ENCODE measurements at regions not wholly inside any gene's neighbourhood (a gene's known extent, or its start where the extent isn't known, plus 50 kb on each side); places are given as distances from the start of the nearest gene placed in this dataset.
"Not testable (repeated sequence)": the region's sequence is repeated elsewhere in the genome, so short reads cannot be mapped to it uniquely, and the experiment has no call there.

DNA sequence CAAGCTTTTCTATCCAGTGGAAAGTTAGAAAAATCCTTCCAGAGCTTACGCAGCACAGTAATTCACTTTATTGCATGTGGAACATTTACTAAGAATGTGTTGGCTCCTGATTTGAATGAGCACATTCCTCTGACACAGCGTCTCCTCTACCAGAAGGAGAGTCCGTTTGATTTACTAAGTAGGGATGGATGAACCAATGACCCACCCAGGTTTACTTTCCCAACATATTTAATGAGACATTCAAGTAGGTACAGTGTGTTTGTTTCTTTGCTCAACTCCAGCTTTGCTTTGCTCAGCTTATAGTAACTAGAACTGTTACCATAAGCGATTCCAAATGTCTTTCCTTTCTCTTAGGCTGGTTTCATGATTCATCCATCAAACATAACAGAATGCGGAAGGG, 161.7 kb downstream of the SMARCA1 start:
- no peak for DNase-seq (ENCODE audit: low spot score)

DNA sequence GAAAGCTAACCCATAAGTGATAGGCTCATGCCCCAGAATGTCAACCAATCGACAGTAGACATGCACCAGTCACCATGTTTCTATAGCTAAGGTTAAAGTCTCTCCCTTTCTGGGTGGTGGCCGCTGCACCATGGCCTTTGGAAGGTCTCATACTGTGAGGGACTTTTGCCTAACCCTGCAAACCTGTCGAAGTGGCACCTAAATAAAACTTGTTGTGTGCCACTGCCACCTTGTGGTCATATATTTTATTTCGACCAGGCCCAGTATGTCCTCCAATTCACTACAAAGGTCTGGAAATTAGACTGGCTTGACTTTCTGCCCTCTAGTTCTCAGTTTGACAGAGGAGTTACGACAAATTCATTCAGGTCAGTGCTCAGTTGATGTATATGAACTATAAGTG, 163.1 kb downstream of the SMARCA1 start:
- DNase-seq (ENCODE audit: low spot score) = peak; percentile 47

DNA sequence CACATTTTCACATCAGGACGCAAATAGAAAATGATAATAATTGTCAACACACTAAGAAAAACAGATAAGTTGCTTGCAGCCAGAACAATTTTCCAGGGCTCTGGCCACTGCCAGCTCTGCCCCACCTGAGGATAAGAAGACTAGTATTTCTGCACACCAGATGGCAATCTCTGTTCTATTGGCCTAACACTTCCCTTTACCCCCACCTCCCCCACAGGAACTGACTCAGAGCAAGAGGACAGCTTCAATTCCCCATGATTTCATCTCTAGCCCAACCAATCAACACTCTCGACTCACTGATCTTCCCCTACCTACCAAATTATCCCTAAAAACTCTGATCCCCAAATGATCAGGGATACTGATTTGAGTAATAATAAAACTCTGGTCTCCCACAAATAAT, 164.0 kb downstream of the SMARCA1 start:
- no peak for DNase-seq (ENCODE audit: low spot score)

DNA sequence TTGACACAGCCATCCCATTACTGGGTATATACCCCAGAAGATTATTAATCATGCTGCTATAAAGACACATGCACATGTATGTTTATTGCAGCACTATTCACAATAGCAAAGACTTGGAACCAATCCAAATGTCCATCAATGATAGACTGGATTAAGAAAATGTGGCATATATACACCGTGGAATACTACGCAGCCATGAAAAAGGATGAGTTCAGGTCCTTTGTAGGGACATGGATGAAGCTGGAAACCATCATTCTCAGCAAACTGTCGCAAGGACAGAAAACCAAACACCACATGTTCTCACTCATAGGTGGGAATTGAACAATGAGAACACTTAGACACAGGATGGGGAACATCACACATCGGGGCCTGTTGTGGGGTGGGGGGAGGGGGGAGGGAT, 165.9 kb downstream of the SMARCA1 start:
- DNase-seq (ENCODE audit: low spot score) = not testable (repeated sequence)

DNA sequence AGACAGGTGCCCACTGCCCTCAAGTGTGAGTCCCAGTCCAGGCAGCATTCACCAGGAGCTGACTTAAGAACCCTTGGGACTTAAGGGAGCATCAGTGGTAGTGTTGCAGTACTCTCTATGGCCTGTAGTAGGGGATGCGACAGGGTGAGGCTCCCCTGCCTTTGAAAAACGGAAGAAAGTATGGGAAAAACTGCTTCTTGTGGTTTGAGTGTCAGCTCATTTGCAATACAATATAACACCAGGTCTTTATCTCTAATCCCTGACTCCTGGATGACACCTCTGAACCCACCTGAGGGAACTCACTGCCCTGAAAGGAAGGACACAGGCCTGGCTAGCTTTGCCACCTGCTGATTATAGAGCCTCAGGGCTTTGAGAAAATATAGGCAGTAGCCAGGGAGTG, 176.0 kb downstream of the SMARCA1 start:
- DNase-seq (ENCODE audit: low spot score) = no peak

DNA sequence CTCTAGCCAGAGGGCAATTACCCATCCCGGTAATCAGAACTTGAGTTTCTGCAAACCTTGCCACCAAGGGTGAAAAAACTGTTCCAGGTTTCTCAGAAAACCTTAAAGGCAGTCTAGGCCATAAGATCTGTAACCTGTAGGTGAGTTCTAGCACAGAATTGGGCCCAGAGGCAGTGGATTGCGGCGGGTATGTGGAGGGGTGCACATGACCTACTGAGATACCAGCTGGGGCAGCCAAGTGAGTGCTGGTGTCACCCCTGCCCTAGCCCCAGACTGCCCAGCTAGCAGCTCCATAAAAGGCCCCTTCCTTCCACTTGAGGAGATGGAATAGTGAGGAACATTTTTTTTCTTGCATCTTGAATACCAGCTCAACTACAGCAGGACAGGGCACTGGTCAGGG, 176.7 kb downstream of the SMARCA1 start:
- DNase-seq (ENCODE audit: low spot score) = no peak

DNA sequence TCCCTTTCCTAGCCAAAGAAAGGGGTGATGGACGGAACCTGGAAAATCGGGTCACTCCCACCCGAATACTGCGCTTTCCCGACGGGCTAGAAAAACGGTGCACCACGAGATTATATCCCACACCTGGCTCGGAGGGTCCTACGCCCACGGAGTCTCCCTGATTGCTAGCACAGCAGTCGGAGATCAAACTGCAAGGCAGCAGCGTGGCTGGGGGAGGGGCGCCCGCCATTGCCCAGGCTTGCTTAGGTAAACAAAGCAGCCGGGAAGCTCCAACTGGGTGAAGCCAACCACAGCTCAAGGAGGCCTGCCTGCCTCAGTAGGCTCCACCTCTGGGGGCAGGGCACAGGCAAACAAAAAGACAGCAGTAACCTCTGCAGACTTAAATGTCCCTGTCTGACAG, 186.0 kb downstream of the SMARCA1 start:
- not testable (repeated sequence) for DNase-seq (ENCODE audit: low spot score)

DNA sequence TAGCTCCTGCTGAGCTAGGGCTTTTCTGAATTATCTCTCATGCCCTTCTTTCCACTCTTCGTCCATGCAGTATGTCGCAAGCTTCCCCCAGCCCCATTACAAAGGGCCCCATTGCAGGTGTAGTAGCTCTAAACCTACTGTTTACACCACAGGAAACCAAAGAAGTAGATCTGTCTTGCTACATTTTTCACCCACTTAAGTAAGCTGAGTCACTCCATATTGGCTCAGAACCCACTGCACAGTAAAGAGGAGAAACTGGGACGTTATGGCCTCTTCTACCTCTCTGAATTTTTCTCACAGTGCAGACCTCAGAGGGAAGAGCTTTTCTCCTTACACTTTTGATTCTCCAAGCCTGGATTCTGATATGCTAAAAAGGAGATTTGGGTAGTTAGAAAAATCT, 200.2 kb downstream of the SMARCA1 start:
- DNase-seq (ENCODE audit: low spot score) = no peak

DNA sequence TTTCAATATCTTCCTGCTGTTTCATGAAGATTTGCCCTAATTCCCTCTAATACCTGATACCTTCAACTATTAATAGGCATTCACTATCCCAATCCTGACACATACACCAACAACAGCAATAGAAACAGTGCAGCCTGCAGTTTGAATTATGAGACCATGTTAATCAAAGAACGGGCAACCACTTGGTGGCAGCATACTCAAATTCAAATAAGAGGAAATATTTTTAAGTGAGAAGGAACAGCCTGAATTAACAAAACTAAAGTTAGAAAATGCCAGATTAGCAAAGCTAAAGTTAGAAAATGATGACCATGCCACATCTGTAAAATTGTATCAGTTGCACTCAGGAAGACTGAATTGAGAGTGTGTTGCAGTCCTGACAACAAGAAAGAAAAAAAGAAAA, 204.9 kb downstream of the SMARCA1 start:
- DNase-seq (ENCODE audit: low spot score) = peak; percentile 20

DNA sequence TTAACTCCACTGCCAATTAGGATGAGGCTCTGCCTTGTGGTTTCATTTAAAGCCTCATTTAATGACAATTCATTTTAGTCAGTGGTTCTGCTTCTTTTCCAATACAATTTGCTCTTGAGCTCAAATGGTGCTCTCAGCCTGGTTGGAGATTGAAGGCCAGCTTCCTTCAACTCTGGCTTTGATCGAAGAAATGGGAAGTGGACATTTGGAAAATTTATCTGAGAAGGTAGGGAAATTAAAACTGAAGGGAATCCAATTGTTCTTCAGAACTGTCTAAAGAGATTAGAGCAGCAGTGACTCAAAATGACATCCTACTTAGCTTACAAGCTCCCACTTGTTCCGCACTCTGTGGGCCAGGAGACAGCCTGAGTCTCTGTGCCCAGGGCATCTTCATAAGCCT, 206.8 kb downstream of the SMARCA1 start:
- no peak for DNase-seq (ENCODE audit: low spot score)

DNA sequence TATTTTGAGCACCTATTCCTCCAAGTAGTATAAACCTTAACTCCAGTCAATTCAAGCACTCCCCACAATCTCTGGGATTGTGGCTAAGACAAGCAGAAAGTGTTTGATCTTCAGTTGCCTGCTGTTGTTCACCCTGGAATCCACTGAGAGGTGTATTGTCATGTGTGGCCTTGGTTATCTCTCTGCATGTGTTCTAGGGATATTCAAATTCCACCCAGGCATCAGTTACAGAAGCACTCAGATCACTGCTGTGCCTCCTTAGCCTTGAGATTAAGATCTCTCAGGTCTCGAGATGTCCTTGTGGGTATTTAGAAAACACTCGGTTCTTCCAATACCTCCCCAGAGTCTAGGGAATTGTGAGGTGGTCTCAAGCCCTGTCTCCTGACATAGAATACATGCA, 213.3 kb downstream of the SMARCA1 start:
- DNase-seq (ENCODE audit: low spot score) = no peak

DNA sequence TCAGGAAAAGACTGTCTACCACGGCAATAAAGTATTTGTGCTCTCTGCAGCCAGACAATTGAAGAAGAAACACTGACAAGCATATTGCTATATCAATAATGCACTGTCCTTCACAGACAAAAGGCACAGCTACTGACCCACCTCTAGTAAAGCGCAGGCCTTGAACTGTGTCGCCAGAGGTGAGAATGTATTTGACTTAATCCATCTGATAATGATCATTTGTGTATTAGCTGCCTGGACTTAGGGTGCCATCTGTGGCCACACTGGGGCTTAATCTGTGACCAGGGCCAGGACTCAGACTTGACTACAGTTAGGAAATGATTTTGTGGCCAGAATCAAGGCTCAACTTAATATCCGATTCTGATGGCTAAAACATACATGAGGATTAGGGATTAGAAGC, 260.4 kb downstream of the SMARCA1 start:
- no peak for DNase-seq (ENCODE audit: low spot score)

DNA sequence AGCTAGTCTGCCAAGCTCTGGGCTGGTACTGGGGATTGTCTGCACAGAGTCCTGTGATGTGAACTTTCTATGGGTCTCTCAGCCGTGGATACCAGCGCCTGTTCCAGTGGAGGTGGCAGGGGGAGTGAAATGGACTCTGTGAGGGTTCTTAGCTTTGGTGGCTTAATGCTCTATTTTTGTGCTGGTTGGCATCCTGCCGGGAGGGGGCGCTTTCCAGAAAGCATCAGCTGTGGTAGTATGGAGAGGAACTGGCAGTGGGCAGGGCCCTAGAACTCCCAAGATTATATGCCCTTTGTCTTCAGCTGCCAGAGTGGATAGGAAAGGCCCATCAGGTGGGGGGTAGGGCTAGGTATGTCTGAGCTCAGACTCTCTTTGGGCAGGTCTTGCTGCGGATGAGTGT, 267.8 kb downstream of the SMARCA1 start:
- DNase-seq (ENCODE audit: low spot score) = not testable (repeated sequence)

DNA sequence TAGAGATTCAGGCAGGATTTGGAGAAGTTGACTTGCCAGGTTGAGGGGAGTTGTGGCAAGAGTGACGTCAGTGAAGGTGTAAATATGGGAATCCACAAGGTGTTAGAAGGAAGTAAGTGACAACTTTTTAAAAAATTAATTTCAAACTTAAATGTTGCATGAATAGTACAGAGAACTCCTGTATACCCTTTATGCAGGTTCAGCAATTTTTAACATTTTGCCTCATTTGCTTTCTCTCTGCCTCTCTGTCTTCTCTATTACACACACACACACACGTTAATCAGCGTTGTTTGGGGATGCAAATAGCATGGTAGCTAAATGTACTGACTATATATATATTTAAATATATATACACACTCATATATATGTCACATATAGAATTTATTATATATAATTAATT, 273.7 kb downstream of the SMARCA1 start:
- DNase-seq (ENCODE audit: low spot score) = no peak

DNA sequence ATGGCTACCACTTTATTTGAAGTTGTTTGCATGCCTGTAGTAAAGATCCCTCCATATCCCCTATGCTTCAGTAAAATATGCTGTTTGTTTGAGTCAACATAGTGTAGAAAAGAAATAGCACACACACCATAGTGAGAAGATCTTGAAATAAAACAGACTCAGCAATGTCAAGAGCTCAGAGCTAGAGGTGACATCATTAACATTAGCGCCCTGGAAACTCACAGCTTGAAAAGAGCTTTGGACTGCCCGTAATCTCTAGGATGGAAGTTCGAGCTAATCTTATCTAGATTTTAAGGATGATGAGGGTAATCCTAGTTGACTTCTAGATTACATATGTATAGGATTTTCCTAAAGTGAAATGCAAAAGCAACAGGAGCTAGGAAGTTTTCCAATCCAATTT, 275.6 kb downstream of the SMARCA1 start:
- no peak for DNase-seq (ENCODE audit: low spot score)

DNA sequence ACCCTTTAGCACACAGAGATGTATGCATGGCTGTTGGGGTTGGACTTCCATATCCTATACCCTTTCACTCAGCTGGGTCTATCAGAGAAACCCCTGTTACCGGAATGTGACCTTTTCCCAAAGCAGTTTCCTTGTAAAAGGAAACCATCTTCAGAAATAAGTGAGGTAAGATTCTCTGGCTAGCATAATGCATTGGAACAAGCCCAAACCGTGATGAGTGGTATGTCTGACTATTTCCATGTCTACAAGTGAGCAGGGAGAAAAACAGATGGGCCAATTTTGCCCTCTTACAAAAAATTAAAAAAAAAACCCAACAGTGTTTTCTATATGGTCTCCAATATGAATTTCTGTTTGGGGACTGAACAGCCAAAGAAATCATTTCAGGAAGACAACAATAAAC, 283.9 kb downstream of the SMARCA1 start:
- no peak for DNase-seq (ENCODE audit: low spot score)

DNA sequence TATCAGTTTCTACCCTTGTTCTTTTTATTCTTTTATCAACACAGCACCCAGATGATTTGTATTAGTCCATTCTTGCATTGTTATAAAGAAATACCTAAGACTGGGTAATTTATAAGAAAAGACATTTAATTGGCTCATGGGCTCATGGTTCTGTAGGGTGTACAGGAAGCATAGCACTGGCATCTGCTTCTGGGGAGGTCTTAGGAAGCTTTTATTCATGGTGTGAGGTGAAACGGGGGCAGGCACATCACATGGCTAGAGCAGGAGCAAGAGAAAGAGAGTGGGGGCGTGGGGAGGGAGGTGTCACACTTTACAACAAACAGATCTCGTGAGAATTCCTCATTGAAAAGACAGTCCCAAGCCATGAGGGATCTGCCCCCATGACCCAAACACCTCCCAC, 285.3 kb downstream of the SMARCA1 start:
- no peak for DNase-seq (ENCODE audit: low spot score)

DNA sequence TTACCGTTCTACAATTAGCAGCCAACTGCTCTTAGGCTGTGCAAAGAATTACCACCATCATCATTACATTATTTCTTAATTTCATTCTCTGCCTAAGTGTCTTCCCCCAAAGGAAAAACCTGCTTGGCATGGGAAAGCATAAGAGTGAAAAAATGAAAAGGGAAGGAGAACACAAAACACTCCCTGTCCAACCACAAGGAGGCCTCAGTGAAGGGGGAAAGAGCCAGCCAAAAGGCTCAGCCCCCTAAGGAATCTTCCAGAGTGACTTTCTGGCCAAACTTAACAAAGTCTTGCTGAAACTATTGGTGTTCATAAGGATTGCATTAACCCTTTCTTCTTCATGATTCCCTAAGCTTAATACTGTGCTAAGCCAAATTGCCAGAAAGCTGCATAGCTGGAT, 287.4 kb downstream of the SMARCA1 start:
- DNase-seq (ENCODE audit: low spot score) = no peak

DNA sequence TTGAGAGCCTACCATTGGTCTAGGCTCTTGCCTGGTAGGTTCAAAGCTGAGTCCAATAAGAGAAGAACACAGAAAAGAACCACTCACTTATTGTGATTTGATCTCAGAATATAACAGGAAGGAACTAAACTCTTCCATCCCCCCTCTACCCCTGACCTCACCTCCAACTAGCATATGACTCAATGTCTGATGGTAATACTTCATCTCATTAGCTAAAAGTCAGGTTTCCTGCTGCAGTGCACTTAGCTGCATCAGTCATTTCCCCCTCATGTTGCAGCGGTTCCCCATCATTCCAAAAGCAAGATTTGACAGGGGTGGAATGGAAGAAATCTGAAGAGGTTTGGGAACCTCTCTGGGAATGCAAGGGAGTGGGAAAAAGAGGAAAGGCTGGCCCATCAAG, 289.5 kb downstream of the SMARCA1 start:
- no peak for DNase-seq (ENCODE audit: low spot score)

DNA sequence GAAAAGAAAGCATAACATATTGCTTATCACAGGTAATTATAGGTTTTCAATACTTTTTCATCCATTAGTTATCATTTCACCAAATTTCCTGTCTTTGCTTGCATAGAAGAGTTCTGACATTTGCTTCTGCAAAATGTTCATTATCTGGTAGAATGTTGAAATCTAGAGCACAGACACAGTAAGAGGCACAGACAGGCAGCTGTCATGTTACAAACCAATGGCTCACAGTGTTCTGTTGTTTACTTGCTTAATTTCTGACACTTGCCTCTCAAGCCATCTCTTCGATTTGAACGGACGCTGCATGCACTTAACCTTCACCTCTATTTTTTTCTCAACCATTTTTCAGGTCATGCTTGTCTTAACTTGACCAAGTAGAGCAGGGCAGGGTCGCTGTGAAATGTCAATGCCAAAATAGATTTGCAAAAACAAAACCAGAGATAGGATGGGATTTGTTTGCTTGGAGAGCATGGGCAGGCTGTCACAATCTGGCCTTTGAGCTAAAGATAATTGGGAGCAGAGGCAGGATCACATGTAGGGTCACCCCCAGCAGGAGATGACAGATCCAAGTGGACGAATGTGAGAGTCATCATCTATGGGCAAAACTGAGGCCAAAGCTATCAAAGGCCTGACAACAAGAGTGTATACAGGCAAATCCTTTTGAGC, 292.3 kb downstream of the SMARCA1 start:
- no peak for DNase-seq (ENCODE audit: low spot score)

DNA sequence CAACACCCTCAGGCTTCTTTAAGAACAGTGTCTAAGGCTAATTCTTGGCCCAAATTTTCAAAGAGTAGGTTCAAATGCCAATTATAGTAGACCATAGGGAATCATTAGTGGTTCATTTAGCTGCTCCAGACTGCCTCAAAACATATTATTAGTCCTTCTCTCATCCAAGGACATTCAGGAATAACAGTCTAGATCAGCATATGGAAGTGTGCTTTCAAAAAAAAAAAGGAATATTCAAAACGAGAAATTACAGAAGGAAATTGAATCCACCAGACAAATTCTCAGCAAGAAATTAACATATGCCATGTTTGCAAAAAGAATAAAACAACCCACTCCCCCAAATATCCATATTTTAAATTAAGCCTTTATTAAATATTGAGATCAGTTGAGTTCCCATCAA, 293.1 kb downstream of the SMARCA1 start:
- DNase-seq (ENCODE audit: low spot score) = no peak

DNA sequence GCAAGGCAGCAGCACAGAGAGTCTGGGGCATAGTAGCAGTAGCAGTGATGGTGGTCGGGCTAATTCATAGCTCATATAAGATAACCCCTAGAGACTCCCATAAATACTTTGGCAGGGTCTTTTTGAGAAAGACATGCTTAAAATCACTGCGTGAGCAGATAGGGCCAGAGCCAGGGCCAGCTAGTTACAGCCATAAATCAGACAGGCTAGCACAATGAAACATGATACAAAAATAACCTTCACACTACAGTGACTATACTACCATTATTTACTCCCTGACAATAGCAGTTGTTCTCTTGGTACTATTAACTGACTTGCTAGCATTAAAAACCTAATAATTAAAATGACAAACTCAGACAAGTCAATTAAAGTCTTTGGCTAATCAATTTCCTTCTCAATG, 295.9 kb downstream of the SMARCA1 start:
- no peak for DNase-seq (ENCODE audit: low spot score)

DNA sequence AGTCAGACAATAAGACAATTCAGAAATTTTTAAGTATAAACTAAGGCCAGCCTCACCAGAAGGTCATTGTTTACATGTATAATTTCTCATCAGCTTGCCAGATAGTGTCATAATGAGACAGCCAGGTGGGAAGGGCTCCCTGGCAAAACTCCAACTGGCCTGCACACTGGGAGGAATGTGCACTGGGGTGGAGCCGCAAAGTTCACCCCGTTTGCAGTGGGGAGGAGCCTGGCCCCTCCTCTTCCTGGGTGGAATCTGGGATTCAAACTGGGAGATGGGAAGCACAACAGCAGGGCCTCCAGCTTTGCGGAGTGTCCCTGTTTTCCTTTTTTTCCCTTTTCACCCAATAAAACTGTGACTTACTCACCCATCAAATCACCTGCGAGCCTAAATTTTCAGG, 329.9 kb downstream of the SMARCA1 start:
- DNase-seq (ENCODE audit: low spot score) = peak; percentile 19

DNA sequence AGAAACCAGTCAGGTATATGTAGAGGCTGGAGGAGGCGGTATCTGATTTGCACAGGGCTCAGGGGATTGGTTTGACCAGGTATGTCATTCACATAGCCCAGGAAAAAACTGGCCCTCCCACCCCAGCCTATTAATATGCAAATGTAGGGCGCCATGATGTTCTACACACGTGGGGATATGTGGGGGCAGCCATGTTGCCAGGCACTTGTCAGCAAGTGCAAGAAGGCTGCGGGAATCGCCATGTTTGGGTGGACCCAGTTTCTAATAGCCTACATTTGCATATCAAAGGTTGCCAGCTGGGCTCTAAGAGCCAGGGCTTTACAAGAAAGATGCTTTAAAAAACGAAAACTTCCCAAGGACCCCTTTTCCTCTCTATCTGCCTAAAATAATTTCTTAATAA, 335.1 kb downstream of the SMARCA1 start:
- no peak for DNase-seq (ENCODE audit: low spot score)

DNA sequence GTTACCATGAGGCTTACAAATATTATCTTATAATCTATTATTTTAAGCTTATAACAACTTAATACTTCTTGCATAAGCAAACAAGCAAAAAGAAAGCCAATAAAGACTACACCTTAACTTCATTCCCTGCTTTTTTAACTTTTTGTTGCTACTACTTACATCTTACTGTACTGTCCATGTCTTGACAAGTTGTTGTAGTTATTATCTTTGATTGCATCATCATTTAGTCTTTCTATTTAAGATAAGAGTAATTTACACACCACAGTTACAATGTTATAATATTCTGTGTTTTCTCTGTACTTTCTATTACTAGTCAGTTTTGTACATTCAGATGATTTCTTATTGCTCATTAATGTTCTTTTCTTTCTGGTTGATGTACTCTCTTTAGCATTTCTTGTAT, 346.6 kb downstream of the SMARCA1 start:
- no peak for DNase-seq (ENCODE audit: low spot score)
